GM10266 (cell line): ENCODE measurements at regions not wholly inside any gene's neighbourhood (a gene's known extent, or its start where the extent isn't known, plus 50 kb on each side); places are given as distances from the start of the nearest gene placed in this dataset.

Experiments
- DNase-seq: peaks from one replicate; pipeline ENCODE4 v3.0.0; 2012; ENCODE audit errors: extremely low spot score
- CTCF ChIP-seq: IDR thresholded peaks from 2 replicates; pipeline ENCODE4 v1.5.1; 2012; ENCODE audit warnings: mild to moderate bottlenecking, low read depth; ENCODE audit not compliant: control insufficient read depth, insufficient read depth; ENCODE audit errors: missing control alignments

GRCh38 chr2:71800851-71801250, 346.8 kb downstream of the CYP26B1 start:
- no peak for TF ChIP-seq CTCF
- DNase-seq, result no peak

GRCh38 chr2:71800106-71800809, 346.9 kb downstream of the DYSF start:
- no peak for DNase-seq
- no peak for TF ChIP-seq CTCF

- DNase-seq, result no peak
- TF ChIP-seq CTCF, result no peak
Measured at GRCh38 chr2:71799013-71799575, 345.7 kb downstream of the DYSF start.

GRCh38 chr2:71798266-71799012, 345.1 kb downstream of the DYSF start:
- peak; percentile 49 for DNase-seq

GRCh38 chr2:71797035-71797810, 343.9 kb downstream of the DYSF start:
- DNase-seq, result no peak
- TF ChIP-seq CTCF, result no peak

More at GRCh38 chr2:71798266-71799012, 345.1 kb downstream of the DYSF start:
- TF ChIP-seq CTCF, result peak; percentile 53

GRCh38 chr2:71796174-71796593, 342.8 kb downstream of the DYSF start:
- no peak for TF ChIP-seq CTCF
- DNase-seq, result no peak
